Putamen (tissue), 1 donor: ENCODE measurements at regions not wholly inside any gene's neighbourhood (a gene's known extent, or its start where the extent isn't known, plus 50 kb on each side); places are given as distances from the start of the nearest gene placed in this dataset.

Experiments used
- DNase-seq: peaks from one replicate; pipeline ENCODE4 v3.0.0-alpha.2; 2016; ENCODE audit warnings: low spot score

DNA sequence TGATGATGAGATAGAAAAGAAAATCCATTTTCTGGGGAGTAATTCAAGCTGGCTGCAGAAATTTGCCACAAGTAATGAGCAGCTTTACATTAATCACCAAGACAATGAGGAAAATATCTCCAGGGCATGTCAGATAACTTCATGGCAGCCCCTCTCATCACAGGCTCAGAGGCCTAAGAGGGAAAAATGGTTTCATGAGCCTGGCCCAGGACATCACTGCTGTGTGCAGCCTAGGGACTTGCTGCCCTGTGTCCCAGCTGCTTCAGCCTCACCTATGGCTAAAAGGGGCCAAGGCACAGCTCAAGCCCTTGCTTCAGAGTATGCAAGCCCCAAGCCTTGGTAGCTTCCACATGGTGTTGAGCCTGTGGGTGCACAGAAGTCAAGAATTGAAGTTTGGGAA lies 161.7 kb downstream of the OPA1 start:
- DNase-seq = no peak

DNA sequence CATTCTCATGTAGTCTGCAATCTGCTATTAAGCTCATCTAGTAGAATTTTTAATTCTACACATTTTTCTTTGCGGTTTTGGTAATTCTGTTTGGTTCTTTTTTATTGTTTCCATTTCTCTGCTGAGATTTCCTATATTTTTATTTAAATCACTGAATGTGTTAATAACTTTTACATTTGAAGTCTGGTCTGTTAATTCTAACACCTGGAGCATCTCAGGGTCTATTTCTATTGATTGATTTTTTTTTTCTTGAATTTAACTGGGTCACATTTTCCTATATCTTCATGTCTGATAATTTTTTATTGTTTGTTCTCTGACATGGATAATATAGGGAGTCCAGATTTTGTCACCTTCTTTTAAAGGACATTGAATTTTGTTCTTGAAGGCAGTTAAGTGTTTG lies 163.5 kb downstream of the OPA1 start:
- no peak for DNase-seq

DNA sequence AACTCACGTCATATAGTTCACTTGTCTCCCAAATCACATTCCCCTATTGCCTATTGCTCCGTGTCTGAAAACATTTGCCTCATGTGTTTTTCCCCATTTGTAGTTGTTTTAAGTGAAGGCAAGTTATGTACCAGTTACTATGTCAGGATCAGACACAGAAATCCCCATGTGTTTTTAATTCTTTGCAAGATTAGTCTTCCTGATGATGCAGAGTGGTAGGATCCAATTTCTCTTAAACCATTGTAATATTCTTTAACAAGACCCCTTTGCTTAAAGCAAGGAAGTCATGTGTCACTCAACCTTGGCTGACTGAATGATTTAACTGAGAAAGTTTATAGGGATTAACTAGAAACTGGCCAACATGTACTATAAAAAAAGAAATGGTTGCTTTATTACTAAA lies 164.4 kb downstream of the OPA1 start:
- no peak for DNase-seq

DNA sequence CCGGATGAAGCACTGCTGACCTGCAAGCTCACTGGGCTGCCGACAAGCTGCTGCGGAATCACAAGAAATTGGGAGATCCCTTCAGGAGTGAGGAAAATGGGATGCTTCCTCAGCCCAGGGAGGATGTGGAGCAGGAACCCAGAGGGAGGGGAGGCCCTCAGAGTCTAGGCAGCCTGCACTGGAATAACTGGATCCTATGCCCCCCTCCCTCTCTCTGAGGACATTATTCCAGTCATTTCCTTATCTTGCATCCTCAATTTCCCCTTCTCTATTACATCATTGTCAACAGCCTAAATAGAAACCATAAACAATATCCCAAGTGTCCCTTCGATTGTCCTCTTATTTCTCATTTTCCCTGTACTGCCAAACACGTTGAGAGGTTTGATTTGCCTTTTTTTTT lies 169.0 kb downstream of the OPA1 start:
- DNase-seq = no peak

DNA sequence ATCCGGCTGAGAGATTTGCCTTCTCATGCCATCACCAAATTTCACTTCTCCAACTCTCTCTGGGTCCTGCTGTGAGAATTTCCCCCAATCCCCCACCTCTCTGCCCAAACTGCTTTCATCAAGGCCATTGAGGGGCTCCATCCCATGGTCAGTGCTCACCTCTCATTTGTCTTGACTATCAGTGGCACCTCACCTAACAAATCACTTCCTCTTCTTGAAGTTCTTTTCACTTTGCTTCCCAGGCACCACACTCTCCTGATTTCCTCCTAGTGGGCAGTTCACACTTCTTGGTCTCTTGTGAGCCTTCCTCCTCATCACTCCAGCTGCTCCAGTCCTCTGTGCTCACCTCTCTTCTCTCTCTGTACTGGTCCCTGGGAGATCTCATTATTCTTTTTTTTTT lies 169.6 kb downstream of the OPA1 start:
- DNase-seq = no peak

DNA sequence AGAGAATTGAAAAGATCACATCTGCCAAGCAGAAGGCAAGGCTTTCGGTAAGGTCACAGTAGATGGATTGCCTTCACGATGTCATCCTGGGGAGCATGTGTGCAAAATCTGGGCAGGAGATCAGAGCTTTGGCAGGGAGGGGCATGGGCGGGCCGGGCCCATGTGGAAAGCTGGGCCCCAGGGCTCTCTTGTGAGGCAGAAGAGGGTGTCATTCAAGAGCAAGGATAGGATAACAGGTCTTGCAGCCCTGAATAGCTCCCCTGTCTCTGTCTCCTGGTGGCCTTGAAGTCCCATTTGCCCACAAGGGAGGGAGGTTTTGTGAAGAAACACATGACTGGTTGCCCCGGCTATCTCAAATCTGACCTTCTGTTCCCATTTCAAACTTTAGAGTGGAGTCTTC lies 172.0 kb downstream of the OPA1 start:
- no peak for DNase-seq

DNA sequence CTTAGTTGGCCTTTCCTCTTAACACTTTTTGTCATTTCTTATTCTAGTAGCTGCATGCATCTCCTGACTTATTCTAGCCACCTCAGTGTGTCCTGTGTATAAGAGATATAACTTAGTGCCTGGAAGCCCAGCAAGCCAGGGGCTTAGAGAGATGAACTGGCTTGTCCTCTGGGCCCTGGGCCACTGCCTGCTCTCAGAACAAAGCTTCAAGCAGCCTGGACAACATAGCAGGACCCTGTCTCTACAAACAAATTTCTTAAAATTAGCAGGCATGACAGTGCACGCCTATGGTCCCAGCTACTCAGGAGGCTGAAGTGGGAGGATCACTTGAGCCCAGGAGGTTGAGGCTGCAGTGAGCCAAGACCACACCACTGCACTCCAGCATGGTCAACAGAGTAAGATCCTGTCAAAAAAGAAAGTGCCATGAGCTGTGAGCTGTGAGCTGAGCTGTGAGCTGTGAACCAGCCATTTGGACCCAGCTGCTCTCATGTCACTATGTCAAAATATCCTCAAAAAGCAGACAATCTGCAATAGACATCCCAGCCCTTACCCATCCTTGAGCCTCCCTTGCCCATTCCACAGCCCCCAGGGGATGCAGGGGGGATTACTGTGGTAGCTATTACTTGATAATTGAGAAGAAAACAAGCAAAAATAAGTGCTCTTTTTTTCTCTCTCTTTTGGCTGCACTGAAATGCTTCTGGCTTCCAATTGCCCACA lies 174.5 kb downstream of the OPA1 start:
- DNase-seq = no peak

DNA sequence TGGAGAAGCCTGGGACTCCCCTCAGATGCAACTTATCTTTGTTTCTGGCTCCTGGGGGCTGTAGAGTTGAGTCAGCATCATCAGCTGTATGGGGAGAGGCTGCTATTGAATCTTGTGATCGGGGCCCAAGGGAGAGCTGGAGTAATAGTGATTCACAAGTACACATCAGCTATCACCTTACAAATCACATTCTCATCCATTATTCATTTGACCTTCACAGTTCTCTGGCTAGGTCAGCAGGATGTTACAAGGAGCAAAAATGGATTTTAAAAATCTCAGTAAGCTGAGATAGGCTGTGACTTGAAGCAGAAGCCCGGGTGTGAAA lies 175.0 kb downstream of the OPA1 start:
- no peak for DNase-seq

DNA sequence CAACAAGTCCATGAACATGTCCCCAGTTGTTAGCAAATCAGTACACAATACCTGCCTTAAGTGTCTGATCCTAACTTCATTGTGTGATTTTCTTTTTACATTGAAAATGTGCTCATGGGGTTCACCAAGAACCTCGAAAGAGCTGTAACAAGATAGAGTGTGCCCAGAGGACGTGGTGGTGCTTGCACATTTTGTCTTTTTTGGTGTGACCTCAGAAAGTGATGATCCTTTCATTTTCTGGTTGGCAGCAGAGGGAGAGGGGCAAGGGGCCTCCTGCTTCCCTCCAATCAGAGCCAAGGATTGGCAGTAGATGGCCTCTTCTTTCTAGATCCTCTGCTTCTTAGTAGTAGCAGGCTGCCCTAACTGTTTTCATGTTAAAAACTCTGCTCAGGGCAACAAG lies 176.4 kb downstream of the OPA1 start:
- DNase-seq = no peak

DNA sequence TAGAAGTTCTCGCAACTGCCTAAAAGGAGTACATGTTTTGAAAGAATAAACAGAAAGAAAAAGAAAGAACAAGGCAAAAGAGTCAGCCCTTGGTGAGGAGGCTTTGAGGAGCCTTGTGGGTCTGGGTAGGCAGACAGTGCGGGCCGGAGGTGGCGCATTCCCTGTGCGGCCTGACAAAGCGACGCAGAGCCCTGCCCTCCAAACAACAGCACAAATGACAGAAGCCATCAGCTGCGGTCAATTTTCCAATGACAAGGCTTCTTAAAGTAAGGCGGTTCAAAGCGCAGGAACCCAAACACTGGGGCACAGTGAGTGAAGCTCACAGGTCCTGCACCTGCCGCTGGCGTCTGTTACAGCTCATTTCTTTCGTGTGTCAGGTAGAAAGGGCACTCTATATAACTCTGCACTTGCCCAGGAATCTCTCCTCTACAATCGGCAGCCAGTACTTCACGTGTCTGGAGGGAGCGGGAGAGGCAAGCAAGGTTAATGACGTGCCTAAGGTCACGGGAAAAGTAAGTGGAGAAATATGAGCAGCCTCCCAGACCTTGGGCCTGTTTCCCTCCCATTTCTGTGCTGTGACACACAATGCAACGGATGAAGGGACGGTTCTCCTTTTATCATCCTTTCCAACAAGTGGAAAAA lies 178.1 kb downstream of the OPA1 start:
- no peak for DNase-seq

DNA sequence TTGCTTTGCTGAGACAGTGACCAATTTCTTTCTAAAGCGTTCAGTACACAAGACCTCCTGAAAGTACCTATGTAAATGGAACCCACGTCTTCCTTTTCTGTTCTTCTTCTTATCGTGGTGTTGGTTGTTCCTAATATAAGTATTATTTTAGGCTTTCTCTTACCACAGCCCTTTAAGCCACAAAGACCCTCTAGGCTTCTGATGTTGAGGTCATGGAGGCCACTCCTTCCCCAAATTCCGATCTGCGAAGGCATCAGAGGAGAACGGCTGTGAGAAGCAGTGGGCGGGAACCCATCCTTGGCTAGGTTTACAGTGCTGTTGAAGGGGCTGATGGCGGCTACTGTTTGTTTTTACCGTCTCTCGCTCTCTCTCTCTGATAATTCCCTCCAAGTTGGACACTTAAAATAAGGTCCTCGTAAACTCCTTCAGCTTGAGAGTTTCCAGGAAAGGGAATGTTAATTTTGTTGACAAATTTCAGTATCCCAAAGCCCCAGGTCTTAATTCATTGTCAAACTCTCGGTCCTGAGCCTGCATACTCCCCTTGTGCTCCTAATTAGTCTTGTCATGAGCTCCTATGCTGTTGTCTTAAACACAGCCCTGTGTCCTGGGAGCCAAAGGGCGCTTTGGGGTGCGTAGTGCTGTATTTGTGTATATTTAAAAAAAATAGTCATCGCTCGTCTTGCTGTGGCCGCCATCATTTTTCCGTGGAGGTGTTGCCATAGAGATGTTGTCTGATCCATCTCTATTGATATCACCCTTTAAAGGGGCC lies 178.8 kb downstream of the OPA1 start:
- no peak for DNase-seq

DNA sequence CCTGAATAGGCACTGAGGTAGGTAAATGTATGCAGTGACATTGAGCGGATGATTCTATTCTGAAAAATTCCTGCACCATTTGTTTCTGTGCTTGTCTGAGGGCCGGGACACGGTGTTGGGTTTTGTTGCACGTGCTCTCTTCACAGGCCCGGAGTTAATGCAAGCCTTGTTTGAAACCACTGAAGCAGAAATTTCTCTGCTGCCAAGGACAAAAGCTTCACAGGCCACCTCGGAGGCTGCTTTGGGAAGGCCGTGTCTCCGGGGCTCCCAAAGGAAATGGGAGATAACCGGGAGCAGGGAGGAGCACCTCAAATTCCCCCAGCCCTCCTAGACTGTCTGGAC lies 179.4 kb downstream of the OPA1 start:
- DNase-seq = no peak

DNA sequence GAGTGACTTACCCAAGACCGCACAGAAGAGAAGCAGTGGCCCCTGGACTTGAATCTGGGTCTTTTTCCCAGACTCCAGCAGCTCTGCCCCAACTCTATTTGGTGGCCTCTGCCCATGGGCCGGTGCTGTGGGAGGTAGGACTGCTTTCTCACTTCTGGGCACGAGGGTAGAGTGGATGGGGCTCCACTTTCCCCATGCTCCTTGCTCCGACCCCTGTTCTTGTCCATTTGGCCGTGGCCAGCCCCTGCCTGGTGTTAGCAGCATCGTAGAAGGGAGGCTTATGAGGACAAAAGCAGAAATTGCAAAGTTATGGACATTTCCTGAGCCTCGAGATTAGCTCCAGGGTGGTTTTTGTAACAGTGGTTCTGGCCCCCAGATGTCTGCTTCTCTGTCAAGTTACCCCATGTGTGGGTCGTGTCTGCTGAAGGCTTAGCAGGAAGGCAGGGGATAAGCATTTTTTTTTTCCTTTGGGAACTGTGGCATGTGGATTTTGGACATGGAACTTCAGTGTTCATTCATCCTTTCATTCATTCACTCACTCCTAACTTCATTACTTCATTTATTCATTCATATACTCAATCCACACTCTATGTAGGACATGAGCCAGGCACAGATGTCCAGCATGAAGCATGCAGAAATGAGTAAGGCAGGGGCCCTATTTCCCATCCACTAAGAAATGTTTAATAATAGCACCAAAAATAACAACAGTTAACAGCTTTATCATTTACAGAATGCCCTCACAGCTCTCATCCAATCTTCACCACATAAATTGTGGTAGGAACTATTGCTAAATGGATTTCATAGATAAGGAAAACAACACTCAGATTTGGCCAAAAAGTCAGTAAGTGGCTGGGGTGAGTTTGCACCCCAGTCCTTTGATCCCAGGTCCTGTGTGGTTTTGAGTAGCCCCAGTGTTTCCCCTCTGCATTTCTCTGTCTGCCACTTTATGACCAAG lies 180.5 kb downstream of the OPA1 start:
- DNase-seq = no peak

DNA sequence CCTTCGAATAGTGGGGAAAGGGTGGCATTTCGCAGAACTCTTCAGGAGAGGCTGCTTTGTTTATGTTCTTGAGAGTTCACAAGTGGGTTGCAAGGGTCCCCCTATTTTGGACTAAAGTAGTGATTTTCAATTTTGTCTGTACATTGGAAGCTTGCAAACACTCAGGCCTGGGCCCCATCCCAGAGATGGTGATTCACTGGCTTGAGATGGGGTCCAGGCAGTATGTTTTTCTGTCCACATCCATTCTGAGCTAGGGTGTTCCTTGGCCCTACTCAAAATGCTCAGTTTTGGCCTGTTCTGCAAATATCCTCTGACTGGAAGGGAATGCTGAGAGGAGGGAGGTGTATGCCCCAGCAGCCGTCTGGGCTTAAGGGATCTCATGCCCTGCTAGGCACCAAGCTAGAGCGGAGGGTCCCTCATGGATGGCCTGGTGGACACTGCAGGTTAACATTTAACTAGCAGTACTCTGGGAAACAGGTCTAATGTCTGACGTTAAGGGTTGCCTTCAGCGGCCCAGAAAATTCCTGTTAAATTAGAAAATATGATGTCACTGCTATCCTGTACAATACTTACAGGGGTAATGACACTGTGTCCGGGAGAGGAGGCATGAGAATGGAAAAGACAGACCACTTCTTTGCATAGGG lies 181.4 kb downstream of the OPA1 start:
- DNase-seq = no peak

DNA sequence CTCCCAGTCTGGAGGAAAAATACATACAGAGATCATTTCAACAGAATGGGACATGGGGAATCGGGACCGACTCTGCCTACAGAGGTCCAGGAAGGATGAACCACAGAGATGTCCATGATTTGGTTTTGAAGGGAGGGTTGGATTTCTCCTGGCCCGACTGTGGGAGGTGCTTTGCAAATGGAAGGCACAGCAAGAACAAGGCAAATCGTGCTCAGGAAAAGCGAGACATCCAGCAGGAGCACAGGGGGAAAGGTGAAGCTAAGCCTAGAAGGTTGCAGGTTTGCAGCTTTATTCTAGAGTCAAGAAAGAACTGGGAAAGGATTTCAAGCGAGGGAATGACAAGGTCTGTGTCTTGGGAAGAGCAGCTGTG lies 181.9 kb downstream of the OPA1 start:
- no peak for DNase-seq

DNA sequence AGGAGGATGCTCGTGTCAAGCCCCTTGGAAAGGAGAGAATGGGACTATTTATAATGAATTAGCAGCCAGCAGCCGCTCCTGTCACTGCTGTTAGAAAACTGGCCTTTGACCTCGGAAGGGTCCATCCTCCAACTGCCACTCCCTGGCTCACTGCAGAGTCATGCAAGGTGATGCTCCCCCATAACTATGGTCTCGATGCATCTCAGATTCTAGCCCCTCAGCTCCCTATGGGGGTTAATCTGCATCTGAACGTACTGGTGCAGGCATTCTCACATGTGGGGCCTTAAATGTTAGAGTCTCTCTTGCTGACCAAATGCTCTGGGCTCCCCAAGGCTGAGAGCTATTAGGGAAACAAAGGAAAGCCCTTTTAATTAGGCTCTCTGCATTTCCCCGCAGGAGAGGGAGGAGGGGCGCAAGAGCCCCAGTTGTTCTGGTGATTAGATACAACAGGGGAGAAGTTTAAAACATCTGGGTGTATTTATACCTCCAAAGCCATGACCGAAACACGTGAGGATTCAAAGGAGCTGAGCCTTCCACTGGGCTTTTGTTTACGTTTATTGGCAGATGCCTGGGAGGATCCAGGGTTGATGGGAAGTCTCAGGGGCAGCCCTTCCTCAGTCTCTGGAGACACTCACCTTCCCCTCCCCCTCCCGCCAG lies 182.5 kb downstream of the OPA1 start:
- DNase-seq = no peak

DNA sequence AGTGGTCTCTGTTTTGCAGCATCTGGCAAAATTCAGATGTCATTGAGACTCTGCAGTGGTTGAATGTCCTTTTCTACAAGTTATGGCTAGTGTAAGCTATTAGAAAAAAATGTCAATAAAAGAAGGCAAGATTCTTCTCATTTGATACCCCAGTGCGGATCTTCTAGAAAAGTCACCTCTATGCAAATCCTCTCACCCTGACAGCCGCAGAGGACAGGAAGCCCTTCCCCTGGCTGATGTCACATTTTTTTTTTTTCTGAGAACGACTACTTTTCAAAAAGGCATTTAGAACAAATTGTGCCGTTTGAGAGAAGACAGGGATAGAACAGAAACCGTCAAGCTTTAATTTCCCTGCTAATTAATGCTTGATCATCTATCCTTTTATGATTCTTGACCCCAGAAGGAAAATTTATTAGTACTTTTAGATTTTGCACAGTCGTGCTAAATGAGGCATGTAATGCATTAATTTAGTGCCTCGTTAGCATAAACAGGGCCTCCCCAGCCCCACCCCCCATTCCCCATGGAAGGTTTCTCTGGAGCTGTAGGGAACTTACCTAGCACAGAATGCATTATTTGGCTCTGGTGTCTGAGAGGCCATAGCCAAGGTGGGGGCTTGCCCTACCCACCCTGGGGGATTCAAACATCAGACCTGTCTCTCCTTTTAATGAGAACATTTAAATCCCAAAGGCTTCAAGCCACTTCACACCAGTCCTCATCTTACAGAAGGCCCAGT lies 183.8 kb downstream of the OPA1 start:
- no peak for DNase-seq

DNA sequence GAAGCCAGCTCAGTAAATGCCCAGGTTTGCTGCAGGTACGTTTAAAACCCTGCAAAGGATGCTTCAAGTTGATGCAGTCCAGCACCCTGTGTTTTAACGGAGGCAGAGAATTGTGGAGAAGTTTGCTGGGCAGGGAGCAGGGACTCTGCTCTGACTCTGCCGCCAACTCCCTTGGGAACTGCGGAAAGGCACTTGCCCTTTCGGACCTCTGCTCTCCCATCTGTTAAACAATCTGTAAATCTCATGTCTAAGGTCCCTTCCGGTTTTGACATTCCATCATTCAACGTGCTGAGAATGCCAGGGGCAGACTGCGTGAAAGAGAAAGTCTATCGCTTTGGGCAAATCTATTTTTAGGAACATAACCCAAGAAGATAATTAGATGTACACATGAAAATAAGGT lies 184.5 kb downstream of the OPA1 start:
- no peak for DNase-seq

DNA sequence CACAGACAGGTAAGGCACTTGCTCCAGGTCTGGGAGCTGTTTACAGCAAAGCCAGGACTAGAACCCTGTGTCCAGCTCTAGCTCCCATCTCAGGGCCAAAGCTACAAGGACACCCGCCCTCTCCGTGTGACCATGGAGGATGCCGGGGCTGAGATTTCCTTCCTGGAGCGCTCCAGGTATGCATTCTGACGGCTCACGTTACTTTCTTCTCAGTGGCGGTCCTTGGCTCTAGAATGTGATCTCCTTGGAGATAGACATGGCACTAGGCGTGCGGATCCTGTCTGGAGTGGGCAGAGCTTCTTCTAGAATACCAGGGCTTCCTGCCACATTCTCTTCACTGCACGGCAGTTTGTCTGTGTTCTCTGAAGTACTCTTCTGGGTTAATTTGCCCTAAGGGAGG lies 185.7 kb downstream of the OPA1 start:
- DNase-seq = no peak

DNA sequence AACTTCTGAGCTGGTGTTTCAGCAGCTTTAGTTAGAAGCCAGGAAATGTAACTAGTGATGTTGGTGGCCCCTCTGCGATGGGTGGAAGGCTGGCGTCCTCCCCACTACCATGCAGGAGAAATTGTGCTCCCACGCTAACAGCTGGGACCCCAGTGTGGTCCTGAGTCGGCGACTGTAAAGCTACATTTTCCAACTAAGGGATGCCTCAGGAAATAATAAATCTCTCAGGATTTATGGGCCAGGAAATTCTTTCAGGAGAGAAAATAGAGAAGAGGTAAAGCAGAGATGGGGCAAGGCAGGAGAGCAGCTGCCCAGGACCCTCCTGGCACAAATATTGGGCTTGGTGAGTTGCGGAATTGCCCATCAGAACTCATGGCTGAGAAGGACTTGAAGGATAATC lies 186.9 kb downstream of the OPA1 start:
- DNase-seq = no peak

DNA sequence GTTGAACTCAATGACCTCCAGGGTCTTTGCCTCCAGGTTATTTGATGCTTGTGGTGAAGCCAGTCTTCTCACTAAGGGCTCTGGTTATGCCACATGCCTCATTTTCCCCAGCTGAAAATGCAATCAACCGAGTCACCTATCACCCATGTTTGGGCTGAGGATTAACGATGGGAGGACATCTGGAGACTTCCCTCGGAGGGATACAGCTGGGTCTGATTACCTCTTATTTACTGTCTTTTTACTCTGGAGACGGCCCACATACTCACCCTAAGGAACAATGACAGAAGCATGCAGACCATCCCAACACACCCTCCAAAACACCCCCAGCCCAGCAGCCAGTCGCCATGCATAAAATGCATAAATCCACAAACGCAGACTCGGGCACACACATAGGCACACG lies 187.4 kb downstream of the OPA1 start:
- DNase-seq = no peak
